ENCODE measurements at regions not wholly inside any gene's neighbourhood (a gene's known extent, or its start where the extent isn't known, plus 50 kb on each side); places are given as distances from the start of the nearest gene placed in this dataset.

- Mint-ChIP-seq H3K4me1 (no peaks in the 10 kb centered on the region), H3K4me3 (no peak overlapping the region), H3K27me3 (no peaks in the 10 kb centered on the region), H3K36me3 (ENCODE audit: low read depth) (no peaks in the 10 kb centered on the region), H3K9me3 (peaks cover 19% of the 10 kb centered on the region), H3K27ac (no peak overlapping the region)
- ATAC-seq (replicated peaks): no peak
Observed at GRCh38 chr6:23505026-23505425, 621.0 kb upstream of the NRSN1 start.

- Mint-ChIP-seq H3K36me3 (ENCODE audit: low read depth) (no peaks in the 10 kb centered on the region), H3K27me3 (no peaks in the 10 kb centered on the region), H3K4me3 (no peak overlapping the region), H3K27ac (no peak overlapping the region), H3K9me3 (peaks cover 11% of the 10 kb centered on the region), H3K4me1 (no peaks in the 10 kb centered on the region)
- no peak for ATAC-seq (replicated peaks)
Observed at GRCh38 chr6:23510778-23511510, 615.1 kb upstream of the NRSN1 start.

GRCh38 chr6:23511817-23512216 is 614.2 kb upstream of the NRSN1 start:
- Mint-ChIP-seq H3K9me3 (peaks cover 7% of the 10 kb centered on the region), H3K4me3 (no peak overlapping the region), H3K4me1 (no peaks in the 10 kb centered on the region), H3K36me3 (ENCODE audit: low read depth) (no peaks in the 10 kb centered on the region), H3K27ac (no peak overlapping the region), H3K27me3 (no peaks in the 10 kb centered on the region)
- no peak for ATAC-seq (replicated peaks)

GRCh38 chr6:23518294-23518693 is 607.7 kb upstream of the NRSN1 start:
- H3K27ac Mint-ChIP-seq: no peak overlapping the region
- no peaks in the 10 kb centered on the region for H3K4me1 Mint-ChIP-seq
- no peak overlapping the region for H3K4me3 Mint-ChIP-seq
- peaks cover 4% of the 10 kb centered on the region for H3K9me3 Mint-ChIP-seq
- no peaks in the 10 kb centered on the region for H3K36me3 Mint-ChIP-seq (ENCODE audit: low read depth)
- no peaks in the 10 kb centered on the region for H3K27me3 Mint-ChIP-seq
- ATAC-seq (replicated peaks): no peak

- no peak overlapping the region for H3K27ac Mint-ChIP-seq
- no peaks in the 10 kb centered on the region for H3K4me1 Mint-ChIP-seq
- H3K4me3 Mint-ChIP-seq: no peak overlapping the region
- no peaks in the 10 kb centered on the region for H3K27me3 Mint-ChIP-seq
- H3K9me3 Mint-ChIP-seq: peaks cover 11% of the 10 kb centered on the region
- no peaks in the 10 kb centered on the region for H3K36me3 Mint-ChIP-seq (ENCODE audit: low read depth)
- ATAC-seq (replicated peaks): no peak
Observed at GRCh38 chr6:23522792-23523547, 603.0 kb upstream of the NRSN1 start.

- H3K27me3 Mint-ChIP-seq: no peaks in the 10 kb centered on the region
- peaks cover 11% of the 10 kb centered on the region for H3K9me3 Mint-ChIP-seq
- H3K4me1 Mint-ChIP-seq: no peaks in the 10 kb centered on the region
- ATAC-seq (replicated peaks): no peak
- no peak overlapping the region for H3K4me3 Mint-ChIP-seq
- no peaks in the 10 kb centered on the region for H3K36me3 Mint-ChIP-seq (ENCODE audit: low read depth)
- no peak overlapping the region for H3K27ac Mint-ChIP-seq
Observed at GRCh38 chr6:23523771-23524170, 602.2 kb upstream of the NRSN1 start.

GRCh38 chr6:23524548-23524947 is 601.5 kb upstream of the NRSN1 start:
- no peak for ATAC-seq (replicated peaks)
- Mint-ChIP-seq H3K27me3 (no peaks in the 10 kb centered on the region), H3K36me3 (ENCODE audit: low read depth) (no peaks in the 10 kb centered on the region), H3K4me3 (no peak overlapping the region), H3K4me1 (no peaks in the 10 kb centered on the region), H3K9me3 (peaks cover 11% of the 10 kb centered on the region), H3K27ac (no peak overlapping the region)

- no peak overlapping the region for H3K27ac Mint-ChIP-seq
- no peaks in the 10 kb centered on the region for H3K4me1 Mint-ChIP-seq
Observed at GRCh38 chr6:23526526-23526925, 599.5 kb upstream of the NRSN1 start.

GRCh38 chr6:23529902-23530301 is 596.1 kb upstream of the NRSN1 start:
- Mint-ChIP-seq H3K27ac (no peak overlapping the region), H3K9me3 (peaks cover 21% of the 10 kb centered on the region), H3K36me3 (ENCODE audit: low read depth) (no peaks in the 10 kb centered on the region)

More at GRCh38 chr6:23526526-23526925, 599.5 kb upstream of the NRSN1 start:
- H3K36me3 Mint-ChIP-seq (ENCODE audit: low read depth): no peaks in the 10 kb centered on the region
- H3K9me3 Mint-ChIP-seq: peaks cover 13% of the 10 kb centered on the region
- no peak for ATAC-seq (replicated peaks)
- H3K27me3 Mint-ChIP-seq: no peaks in the 10 kb centered on the region
- no peak overlapping the region for H3K4me3 Mint-ChIP-seq

GRCh38 chr6:23531666-23532065 is 594.3 kb upstream of the NRSN1 start:
- Mint-ChIP-seq H3K27me3 (no peaks in the 10 kb centered on the region), H3K36me3 (ENCODE audit: low read depth) (no peaks in the 10 kb centered on the region), H3K27ac (no peak overlapping the region), H3K9me3 (peaks cover 18% of the 10 kb centered on the region), H3K4me1 (no peaks in the 10 kb centered on the region), H3K4me3 (no peak overlapping the region)
- no peak for ATAC-seq (replicated peaks)

More at GRCh38 chr6:23529902-23530301, 596.1 kb upstream of the NRSN1 start:
- H3K4me1 Mint-ChIP-seq: no peaks in the 10 kb centered on the region
- no peak overlapping the region for H3K4me3 Mint-ChIP-seq
- H3K27me3 Mint-ChIP-seq: no peaks in the 10 kb centered on the region
- ATAC-seq (replicated peaks): no peak

- Mint-ChIP-seq H3K36me3 (ENCODE audit: low read depth) (no peaks in the 10 kb centered on the region), H3K4me1 (no peaks in the 10 kb centered on the region), H3K27me3 (no peaks in the 10 kb centered on the region), H3K4me3 (no peak overlapping the region), H3K9me3 (peaks cover 13% of the 10 kb centered on the region), H3K27ac (no peak overlapping the region)
- ATAC-seq (replicated peaks): no peak
Observed at GRCh38 chr6:23532227-23532626, 593.8 kb upstream of the NRSN1 start.

- no peak for ATAC-seq (replicated peaks)
- Mint-ChIP-seq H3K4me1 (no peaks in the 10 kb centered on the region), H3K9me3 (peaks cover 13% of the 10 kb centered on the region), H3K27me3 (no peaks in the 10 kb centered on the region), H3K4me3 (no peak overlapping the region), H3K27ac (no peak overlapping the region), H3K36me3 (ENCODE audit: low read depth) (no peaks in the 10 kb centered on the region)
Observed at GRCh38 chr6:23533311-23533710, 592.7 kb upstream of the NRSN1 start.

GRCh38 chr6:23533944-23534343 is 592.1 kb upstream of the NRSN1 start:
- no peak overlapping the region for H3K27ac Mint-ChIP-seq
- H3K36me3 Mint-ChIP-seq (ENCODE audit: low read depth): no peaks in the 10 kb centered on the region
- no peak for ATAC-seq (replicated peaks)
- H3K4me1 Mint-ChIP-seq: no peaks in the 10 kb centered on the region
- H3K4me3 Mint-ChIP-seq: no peak overlapping the region
- H3K27me3 Mint-ChIP-seq: no peaks in the 10 kb centered on the region
- peaks cover 13% of the 10 kb centered on the region for H3K9me3 Mint-ChIP-seq

GRCh38 chr6:23534351-23534750 is 591.7 kb upstream of the NRSN1 start:
- Mint-ChIP-seq H3K4me3 (no peak overlapping the region), H3K36me3 (ENCODE audit: low read depth) (no peaks in the 10 kb centered on the region), H3K27me3 (no peaks in the 10 kb centered on the region)

GRCh38 chr6:23535101-23535500 is 590.9 kb upstream of the NRSN1 start:
- no peak for ATAC-seq (replicated peaks)
- no peaks in the 10 kb centered on the region for H3K36me3 Mint-ChIP-seq (ENCODE audit: low read depth)
- H3K9me3 Mint-ChIP-seq: peaks cover 13% of the 10 kb centered on the region
- no peak overlapping the region for H3K4me3 Mint-ChIP-seq
- no peaks in the 10 kb centered on the region for H3K4me1 Mint-ChIP-seq
- no peak overlapping the region for H3K27ac Mint-ChIP-seq
- no peaks in the 10 kb centered on the region for H3K27me3 Mint-ChIP-seq

More at GRCh38 chr6:23534351-23534750, 591.7 kb upstream of the NRSN1 start:
- no peak for ATAC-seq (replicated peaks)
- Mint-ChIP-seq H3K27ac (no peak overlapping the region), H3K4me1 (no peaks in the 10 kb centered on the region), H3K9me3 (peaks cover 13% of the 10 kb centered on the region)

Measured in activated T-helper 17 cell treated with anti-CD3 and anti-CD28 coated beads, Interleukin-2, amount 50 U/mL, for 72 hours (primary cell).